HL-60 (cell line): ENCODE measurements at regions not wholly inside any gene's neighbourhood (a gene's known extent, or its start where the extent isn't known, plus 50 kb on each side); places are given as distances from the start of the nearest gene placed in this dataset.

ENCODE experiments used
- POLR2AphosphoS5 ChIP-seq: IDR thresholded peaks from 2 replicates; pipeline ENCODE4 v1.6.1; 2012; ENCODE audit warnings: low read depth
- TF ChIP-seq, protein P1 (sequence below): IDR thresholded peaks from one replicate; pipeline ENCODE4 v1.5.1; 2011; ENCODE audit warnings: low read length, control low read depth, inconsistent platforms; ENCODE audit not compliant: insufficient read depth
- TF ChIP-seq, protein P2 (sequence below): IDR thresholded peaks from 2 replicates; pipeline ENCODE4 v1.6.1; 2012; ENCODE audit warnings: low read depth; ENCODE audit not compliant: insufficient replicate concordance

DNA sequence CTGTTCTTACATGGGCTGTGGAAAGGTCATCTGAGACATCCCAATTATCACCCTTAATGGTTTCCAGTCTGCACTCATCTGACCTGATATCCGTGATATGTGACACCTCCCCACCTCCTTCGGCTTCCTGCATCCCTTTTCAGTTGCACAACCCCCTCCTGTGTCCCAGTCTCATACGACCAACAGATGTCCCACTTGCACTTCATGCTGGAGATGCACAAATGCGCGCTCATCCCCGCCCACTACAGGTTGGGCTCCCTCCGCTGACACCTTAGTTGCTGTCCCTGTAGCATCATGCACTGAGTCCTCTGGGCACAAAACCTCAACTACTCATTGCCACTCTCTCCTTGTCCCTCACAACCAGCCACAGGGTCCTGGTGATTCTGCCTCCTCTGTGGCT lies 94.4 kb downstream of the MIS18A start:
- TF ChIP-seq, protein P1, sequence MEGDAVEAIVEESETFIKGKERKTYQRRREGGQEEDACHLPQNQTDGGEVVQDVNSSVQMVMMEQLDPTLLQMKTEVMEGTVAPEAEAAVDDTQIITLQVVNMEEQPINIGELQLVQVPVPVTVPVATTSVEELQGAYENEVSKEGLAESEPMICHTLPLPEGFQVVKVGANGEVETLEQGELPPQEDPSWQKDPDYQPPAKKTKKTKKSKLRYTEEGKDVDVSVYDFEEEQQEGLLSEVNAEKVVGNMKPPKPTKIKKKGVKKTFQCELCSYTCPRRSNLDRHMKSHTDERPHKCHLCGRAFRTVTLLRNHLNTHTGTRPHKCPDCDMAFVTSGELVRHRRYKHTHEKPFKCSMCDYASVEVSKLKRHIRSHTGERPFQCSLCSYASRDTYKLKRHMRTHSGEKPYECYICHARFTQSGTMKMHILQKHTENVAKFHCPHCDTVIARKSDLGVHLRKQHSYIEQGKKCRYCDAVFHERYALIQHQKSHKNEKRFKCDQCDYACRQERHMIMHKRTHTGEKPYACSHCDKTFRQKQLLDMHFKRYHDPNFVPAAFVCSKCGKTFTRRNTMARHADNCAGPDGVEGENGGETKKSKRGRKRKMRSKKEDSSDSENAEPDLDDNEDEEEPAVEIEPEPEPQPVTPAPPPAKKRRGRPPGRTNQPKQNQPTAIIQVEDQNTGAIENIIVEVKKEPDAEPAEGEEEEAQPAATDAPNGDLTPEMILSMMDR: no peak
- TF ChIP-seq, protein P2, sequence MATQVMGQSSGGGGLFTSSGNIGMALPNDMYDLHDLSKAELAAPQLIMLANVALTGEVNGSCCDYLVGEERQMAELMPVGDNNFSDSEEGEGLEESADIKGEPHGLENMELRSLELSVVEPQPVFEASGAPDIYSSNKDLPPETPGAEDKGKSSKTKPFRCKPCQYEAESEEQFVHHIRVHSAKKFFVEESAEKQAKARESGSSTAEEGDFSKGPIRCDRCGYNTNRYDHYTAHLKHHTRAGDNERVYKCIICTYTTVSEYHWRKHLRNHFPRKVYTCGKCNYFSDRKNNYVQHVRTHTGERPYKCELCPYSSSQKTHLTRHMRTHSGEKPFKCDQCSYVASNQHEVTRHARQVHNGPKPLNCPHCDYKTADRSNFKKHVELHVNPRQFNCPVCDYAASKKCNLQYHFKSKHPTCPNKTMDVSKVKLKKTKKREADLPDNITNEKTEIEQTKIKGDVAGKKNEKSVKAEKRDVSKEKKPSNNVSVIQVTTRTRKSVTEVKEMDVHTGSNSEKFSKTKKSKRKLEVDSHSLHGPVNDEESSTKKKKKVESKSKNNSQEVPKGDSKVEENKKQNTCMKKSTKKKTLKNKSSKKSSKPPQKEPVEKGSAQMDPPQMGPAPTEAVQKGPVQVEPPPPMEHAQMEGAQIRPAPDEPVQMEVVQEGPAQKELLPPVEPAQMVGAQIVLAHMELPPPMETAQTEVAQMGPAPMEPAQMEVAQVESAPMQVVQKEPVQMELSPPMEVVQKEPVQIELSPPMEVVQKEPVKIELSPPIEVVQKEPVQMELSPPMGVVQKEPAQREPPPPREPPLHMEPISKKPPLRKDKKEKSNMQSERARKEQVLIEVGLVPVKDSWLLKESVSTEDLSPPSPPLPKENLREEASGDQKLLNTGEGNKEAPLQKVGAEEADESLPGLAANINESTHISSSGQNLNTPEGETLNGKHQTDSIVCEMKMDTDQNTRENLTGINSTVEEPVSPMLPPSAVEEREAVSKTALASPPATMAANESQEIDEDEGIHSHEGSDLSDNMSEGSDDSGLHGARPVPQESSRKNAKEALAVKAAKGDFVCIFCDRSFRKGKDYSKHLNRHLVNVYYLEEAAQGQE: no peak
- TF ChIP-seq POLR2AphosphoS5: no peak
